ENCODE measurements at regions not wholly inside any gene's neighbourhood (a gene's known extent, or its start where the extent isn't known, plus 50 kb on each side); places are given as distances from the start of the nearest gene placed in this dataset.

DNA sequence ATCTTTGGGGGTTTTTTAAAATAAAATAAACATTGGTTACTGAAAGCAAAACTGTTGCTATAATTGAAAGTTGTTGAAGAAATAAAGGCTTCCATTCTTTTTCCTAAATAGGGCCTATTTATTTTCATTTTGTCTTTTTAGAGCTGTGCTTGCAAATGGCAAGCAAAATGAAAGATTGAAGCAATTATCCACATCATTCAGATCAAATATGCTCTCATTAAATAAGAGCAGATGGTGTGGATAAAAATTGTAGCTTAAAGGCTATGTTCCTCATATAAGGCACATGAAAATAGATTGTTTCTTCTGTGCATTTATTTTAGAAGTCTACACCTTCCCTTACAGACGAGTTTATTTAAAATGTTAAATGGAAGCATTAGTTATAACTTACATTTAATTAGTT is 1317.7 kb downstream of the MRPL39 start:
- TF ChIP-seq CTCF (IDR thresholded peaks at IDR 0.05; ENCODE audit: poor library complexity, severe bottlenecking) (no peak), RAD21 (conservative IDR thresholded peaks at IDR 0.05) (no peak), EZH2 (IDR thresholded peaks at IDR 0.05; ENCODE audit: borderline replicate concordance, insufficient read depth, low read length, poor library complexity, severe bottlenecking) (no peak), POLR2AphosphoS5 (IDR thresholded peaks at IDR 0.05) (no peak), TAF1 (IDR thresholded peaks at IDR 0.05; ENCODE audit: low read depth) (no peak), SMC3 (conservative IDR thresholded peaks at IDR 0.05; ENCODE audit: poor library complexity) (no peak)
- TF ChIP-seq, protein P1, sequence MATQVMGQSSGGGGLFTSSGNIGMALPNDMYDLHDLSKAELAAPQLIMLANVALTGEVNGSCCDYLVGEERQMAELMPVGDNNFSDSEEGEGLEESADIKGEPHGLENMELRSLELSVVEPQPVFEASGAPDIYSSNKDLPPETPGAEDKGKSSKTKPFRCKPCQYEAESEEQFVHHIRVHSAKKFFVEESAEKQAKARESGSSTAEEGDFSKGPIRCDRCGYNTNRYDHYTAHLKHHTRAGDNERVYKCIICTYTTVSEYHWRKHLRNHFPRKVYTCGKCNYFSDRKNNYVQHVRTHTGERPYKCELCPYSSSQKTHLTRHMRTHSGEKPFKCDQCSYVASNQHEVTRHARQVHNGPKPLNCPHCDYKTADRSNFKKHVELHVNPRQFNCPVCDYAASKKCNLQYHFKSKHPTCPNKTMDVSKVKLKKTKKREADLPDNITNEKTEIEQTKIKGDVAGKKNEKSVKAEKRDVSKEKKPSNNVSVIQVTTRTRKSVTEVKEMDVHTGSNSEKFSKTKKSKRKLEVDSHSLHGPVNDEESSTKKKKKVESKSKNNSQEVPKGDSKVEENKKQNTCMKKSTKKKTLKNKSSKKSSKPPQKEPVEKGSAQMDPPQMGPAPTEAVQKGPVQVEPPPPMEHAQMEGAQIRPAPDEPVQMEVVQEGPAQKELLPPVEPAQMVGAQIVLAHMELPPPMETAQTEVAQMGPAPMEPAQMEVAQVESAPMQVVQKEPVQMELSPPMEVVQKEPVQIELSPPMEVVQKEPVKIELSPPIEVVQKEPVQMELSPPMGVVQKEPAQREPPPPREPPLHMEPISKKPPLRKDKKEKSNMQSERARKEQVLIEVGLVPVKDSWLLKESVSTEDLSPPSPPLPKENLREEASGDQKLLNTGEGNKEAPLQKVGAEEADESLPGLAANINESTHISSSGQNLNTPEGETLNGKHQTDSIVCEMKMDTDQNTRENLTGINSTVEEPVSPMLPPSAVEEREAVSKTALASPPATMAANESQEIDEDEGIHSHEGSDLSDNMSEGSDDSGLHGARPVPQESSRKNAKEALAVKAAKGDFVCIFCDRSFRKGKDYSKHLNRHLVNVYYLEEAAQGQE (IDR thresholded peaks at IDR 0.05; ENCODE audit: borderline replicate concordance): no peak

Data from neural cell (in vitro differentiated cells).